ENCODE measurements at regions not wholly inside any gene's neighbourhood (a gene's known extent, or its start where the extent isn't known, plus 50 kb on each side); places are given as distances from the start of the nearest gene placed in this dataset.

- DNase-seq (ENCODE audit: low spot score), result no peak
- TF ChIP-seq, protein P1, sequence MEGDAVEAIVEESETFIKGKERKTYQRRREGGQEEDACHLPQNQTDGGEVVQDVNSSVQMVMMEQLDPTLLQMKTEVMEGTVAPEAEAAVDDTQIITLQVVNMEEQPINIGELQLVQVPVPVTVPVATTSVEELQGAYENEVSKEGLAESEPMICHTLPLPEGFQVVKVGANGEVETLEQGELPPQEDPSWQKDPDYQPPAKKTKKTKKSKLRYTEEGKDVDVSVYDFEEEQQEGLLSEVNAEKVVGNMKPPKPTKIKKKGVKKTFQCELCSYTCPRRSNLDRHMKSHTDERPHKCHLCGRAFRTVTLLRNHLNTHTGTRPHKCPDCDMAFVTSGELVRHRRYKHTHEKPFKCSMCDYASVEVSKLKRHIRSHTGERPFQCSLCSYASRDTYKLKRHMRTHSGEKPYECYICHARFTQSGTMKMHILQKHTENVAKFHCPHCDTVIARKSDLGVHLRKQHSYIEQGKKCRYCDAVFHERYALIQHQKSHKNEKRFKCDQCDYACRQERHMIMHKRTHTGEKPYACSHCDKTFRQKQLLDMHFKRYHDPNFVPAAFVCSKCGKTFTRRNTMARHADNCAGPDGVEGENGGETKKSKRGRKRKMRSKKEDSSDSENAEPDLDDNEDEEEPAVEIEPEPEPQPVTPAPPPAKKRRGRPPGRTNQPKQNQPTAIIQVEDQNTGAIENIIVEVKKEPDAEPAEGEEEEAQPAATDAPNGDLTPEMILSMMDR (IDR thresholded peaks at IDR 0.05; ENCODE audit: extremely low read depth, insufficient read depth, missing control alignments), result no peak
- in situ Hi-C loops (cut with MboI; ENCODE audit: low pct_unique_long_range_greater_than_20kb, low sequenced_read_pairs, unreplicated experiment), result no loop called here
Measured at GRCh38 chr1:198947456-198947855, 308.6 kb downstream of the PTPRC start.

DNA sequence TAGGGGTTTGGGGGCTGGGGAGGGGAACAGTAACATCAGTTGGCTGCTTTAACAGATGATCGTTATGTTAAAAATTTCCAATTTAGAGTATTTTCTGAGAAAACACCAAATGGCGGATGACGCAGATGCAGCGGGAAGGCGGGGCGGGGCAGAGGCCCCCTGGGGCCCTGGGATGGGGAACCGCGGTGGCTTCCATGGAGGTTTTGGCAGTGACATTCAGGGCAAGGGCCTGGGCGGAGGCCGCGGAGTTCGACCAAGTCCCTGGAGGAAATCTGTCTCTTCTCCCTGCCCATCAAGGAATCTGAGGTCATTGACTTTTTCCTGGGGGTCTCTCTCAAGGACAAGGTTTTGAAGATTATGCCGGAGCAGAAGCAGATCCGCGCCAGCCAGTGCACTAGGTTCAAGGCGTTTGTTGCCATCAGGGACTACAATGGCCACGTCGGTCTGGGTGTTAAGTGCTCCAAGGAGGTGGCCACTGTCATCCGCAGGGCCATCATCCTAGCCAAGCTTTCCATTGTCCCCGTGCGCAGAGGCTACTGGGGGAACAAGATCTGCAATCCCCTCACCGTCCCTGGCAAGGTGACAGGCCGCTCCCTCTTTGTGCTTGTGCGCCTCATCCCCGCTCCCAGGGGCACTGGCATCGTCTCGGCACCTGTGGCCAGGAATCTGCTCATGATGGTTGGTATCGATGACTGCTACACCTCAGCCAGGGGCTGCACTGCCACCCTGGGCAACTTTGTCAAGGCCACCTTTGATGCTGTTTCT, 310.2 kb downstream of the PTPRC start:
- in situ Hi-C loops (cut with MboI; ENCODE audit: low pct_unique_long_range_greater_than_20kb, low sequenced_read_pairs, unreplicated experiment), result no loop called here
- no peak for DNase-seq (ENCODE audit: low spot score)
- TF ChIP-seq, protein P1 (IDR thresholded peaks at IDR 0.05; ENCODE audit: extremely low read depth, insufficient read depth, missing control alignments), result no peak

DNA sequence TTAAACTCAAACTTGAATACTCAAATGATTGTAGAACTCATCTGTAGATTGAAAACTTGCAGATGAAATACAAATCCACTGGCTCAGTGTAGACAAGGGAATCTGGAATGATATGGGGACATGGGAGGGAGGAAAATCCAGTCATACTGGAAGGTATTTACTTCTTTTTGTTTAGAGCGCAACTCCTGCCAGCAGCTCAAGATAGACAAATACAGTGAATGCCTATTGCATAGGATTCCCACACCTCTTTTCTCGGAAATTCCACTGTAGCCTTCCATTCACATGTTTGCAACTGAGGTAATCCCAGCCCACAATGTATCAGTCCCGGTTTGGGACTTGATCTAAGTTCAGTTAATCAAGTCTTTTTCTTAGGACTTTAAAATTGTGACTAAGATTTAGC, 311.2 kb downstream of the PTPRC start:
- in situ Hi-C loops (cut with MboI; ENCODE audit: low pct_unique_long_range_greater_than_20kb, low sequenced_read_pairs, unreplicated experiment), result no loop called here
- TF ChIP-seq, protein P1 (IDR thresholded peaks at IDR 0.05; ENCODE audit: extremely low read depth, insufficient read depth, missing control alignments), result no peak
- DNase-seq (ENCODE audit: low spot score), result no peak

- in situ Hi-C loops (cut with MboI; ENCODE audit: low pct_unique_long_range_greater_than_20kb, low sequenced_read_pairs, unreplicated experiment), result no loop called here
- no peak for DNase-seq (ENCODE audit: low spot score)
Measured at GRCh38 chr1:198955085-198955484, 316.2 kb downstream of the PTPRC start.

GRCh38 chr1:198957044-198957443, 318.2 kb downstream of the PTPRC start:
- in situ Hi-C loops (cut with MboI; ENCODE audit: low pct_unique_long_range_greater_than_20kb, low sequenced_read_pairs, unreplicated experiment), result no loop called here
- no peak for DNase-seq (ENCODE audit: low spot score)
- TF ChIP-seq, protein P1 (IDR thresholded peaks at IDR 0.05; ENCODE audit: extremely low read depth, insufficient read depth, missing control alignments), result no peak

More at GRCh38 chr1:198955085-198955484, 316.2 kb downstream of the PTPRC start:
- TF ChIP-seq, protein P1 (IDR thresholded peaks at IDR 0.05; ENCODE audit: extremely low read depth, insufficient read depth, missing control alignments), result no peak

DNA sequence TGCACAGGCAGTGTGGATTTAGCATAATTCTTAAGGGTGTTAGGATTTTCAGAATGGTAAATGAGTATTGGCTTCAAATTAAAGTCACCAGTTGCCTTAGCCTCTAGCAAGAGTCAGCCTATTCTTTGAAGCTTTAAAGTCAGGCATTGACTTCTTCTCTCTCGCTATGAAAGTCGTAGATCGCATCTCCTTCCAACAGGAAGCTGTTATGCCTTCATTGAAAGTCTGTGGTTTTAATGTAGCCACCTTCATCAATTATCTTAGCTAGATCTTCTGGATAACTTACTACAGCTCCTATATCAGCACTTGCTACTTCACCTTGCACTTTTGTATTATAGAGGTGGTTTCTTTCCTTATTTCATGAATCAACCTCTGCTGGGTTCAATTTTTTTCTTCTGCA, 320.2 kb downstream of the PTPRC start:
- in situ Hi-C loops (cut with MboI; ENCODE audit: low pct_unique_long_range_greater_than_20kb, low sequenced_read_pairs, unreplicated experiment), result no loop called here
- DNase-seq (ENCODE audit: low spot score), result no peak
- TF ChIP-seq, protein P1 (IDR thresholded peaks at IDR 0.05; ENCODE audit: extremely low read depth, insufficient read depth, missing control alignments), result no peak

All from GM13977 (cell line).